HCT116 (cell line): ENCODE measurements at regions not wholly inside any gene's neighbourhood (a gene's known extent, or its start where the extent isn't known, plus 50 kb on each side); places are given as distances from the start of the nearest gene placed in this dataset.
A peak's percentile ranks its signal among the peaks of the same experiment; 100 is the strongest.

Experiments
- ATAC-seq: fragments of 200-7000 bp; cut with Tn5 transposase; 2 replicates; pipeline ENCODE4 v1.9.1; 2020; ENCODE audit warnings: mild to moderate bottlenecking, moderate library complexity
- BruUV-seq: library from RNA; stranded (reverse); fragments of 400-500 nt; replicated peaks from 2 replicates; lab custom pipeline; 2021; lab: Mats Ljungman, UMichigan
- CTCF ChIA-PET: fragments of 300-600 bp; sonication (Branson Sonifier 250); formaldehyde crosslinking; loops from one replicate; lab custom pipeline; 2021; ENCODE audit warnings: antibody characterized with exemption; lab: Charles Lee
- POLR2A ChIA-PET: fragments of 300-600, 350-600 bp; sonication (Branson Sonifier 250); formaldehyde crosslinking; loops from one replicate; lab custom pipeline; 2021; ENCODE audit warnings: antibody characterized with exemption; lab: Charles Lee
- RAD21 ChIA-PET, 2 experiments: fragments of 300-600 bp; sonication (Branson Sonifier 250); formaldehyde crosslinking; loops; one replicate each; lab custom pipeline; 2023; ENCODE audit warnings: low total read pairs in 2 of 2; ENCODE audit not compliant: uncharacterized antibody in 2 of 2, unreplicated experiment in 2 of 2, low non-redundant PET in 1 of 2; lab: Charles Lee
- DNase-seq: peaks from one replicate; pipeline ENCODE4 v3.0.0-alpha.2; 2010; ENCODE audit warnings: low read depth, low spot score
- H2AFZ ChIP-seq: fragments of 200-600 bp; shearing (Covaris generic), sonication (generic); 2 replicates; pipeline ENCODE4 v1.6.1; 2017; ENCODE audit warnings: low read depth, mixed run types, mixed read lengths, antibody characterized with exemption, low read length; ENCODE audit not compliant: poor library complexity, severe bottlenecking
- H3K27ac ChIP-seq: 2 replicates; pipeline ENCODE4 v1.5.1; 2012; ENCODE audit warnings: low read depth, low read length
- H3K27me3 ChIP-seq: fragments of 200-600 bp; sonication (generic); 2 replicates; pipeline ENCODE4 v1.6.1; 2016; ENCODE audit warnings: mixed run types, low read length, mixed read lengths; ENCODE audit not compliant: insufficient read depth
- H3K36me3 ChIP-seq, 2 experiments: fragments of 200-500 bp in 1 of 2; fragments of 200-600 bp in 1 of 2; sonication (Bioruptor generic) in 1 of 2; sonication (generic) in 1 of 2; 2 replicates each; pipeline versions ENCODE4 v1.5.1 to v1.6.1; 2014 to 2016; ENCODE audit warnings: low read length in 2 of 2, inconsistent platforms in 1 of 2, mixed read lengths in 1 of 2, mixed run types in 1 of 2; ENCODE audit not compliant: insufficient read depth in 2 of 2, control insufficient read depth in 1 of 2
- H3K4me1 ChIP-seq, 2 experiments: fragments of 200-600 bp in 1 of 2; sonication (generic) in 1 of 2; 2 replicates each; pipeline versions ENCODE4 v1.5.1 to v1.6.1; 2012 to 2017; ENCODE audit warnings: low read length in 2 of 2, inconsistent platforms in 1 of 2, mild to moderate bottlenecking in 1 of 2, mixed read lengths in 1 of 2, mixed run types in 1 of 2, moderate library complexity in 1 of 2; ENCODE audit not compliant: insufficient read depth in 2 of 2, control insufficient read depth in 1 of 2
- H3K4me2 ChIP-seq: fragments of 200-600 bp; sonication (generic); 2 replicates; pipeline ENCODE4 v1.6.1; 2017; ENCODE audit warnings: mixed run types, low read length, mixed read lengths
- H3K4me3 ChIP-seq, 2 experiments: fragments of 200-600 bp in 1 of 2; sonication (generic) in 1 of 2; replicated peaks in 1 of 2; 2 replicates each; pipeline ENCODE4 v1.5.1; 2011 to 2016; ENCODE audit warnings: low read length in 2 of 2, control low read depth in 1 of 2, low read depth in 1 of 2, mild to moderate bottlenecking in 1 of 2, mixed read lengths in 1 of 2, mixed run types in 1 of 2
- H3K79me2 ChIP-seq: fragments of 200-600 bp; sonication (generic); 2 replicates; pipeline ENCODE4 v1.6.1; 2017; ENCODE audit warnings: mild to moderate bottlenecking, mixed run types, low read length, moderate library complexity, mixed read lengths; ENCODE audit not compliant: insufficient read depth
- H3K9ac ChIP-seq: fragments of 200-600 bp; sonication (generic); 2 replicates; pipeline ENCODE4 v1.6.1; 2016; ENCODE audit warnings: low read length, mixed read lengths
- H3K9me2 ChIP-seq: fragments of 200-600 bp; sonication (generic), shearing (Covaris generic); 2 replicates; pipeline ENCODE4 v1.6.1; 2017; ENCODE audit warnings: mixed run types, mild to moderate bottlenecking, moderate library complexity; ENCODE audit not compliant: insufficient read depth
- H3K9me3 ChIP-seq, 2 experiments: fragments of 200-500 bp in 1 of 2; fragments of 200-600 bp in 1 of 2; sonication (Bioruptor generic) in 1 of 2; sonication (generic) in 1 of 2; 2 replicates each; pipeline ENCODE4 v1.6.1; 2014 to 2017; ENCODE audit warnings: low read length in 2 of 2, mixed read lengths in 2 of 2, inconsistent platforms in 1 of 2, low read depth in 1 of 2, mild to moderate bottlenecking in 1 of 2, mixed run types in 1 of 2, moderate library complexity in 1 of 2; ENCODE audit not compliant: control insufficient read depth in 1 of 2, insufficient read depth in 1 of 2
- H4K20me1 ChIP-seq: fragments of 200-600 bp; sonication (generic), shearing (Covaris generic); 2 replicates; pipeline ENCODE4 v1.6.1; 2017; ENCODE audit warnings: mixed run types, mild to moderate bottlenecking, moderate library complexity; ENCODE audit not compliant: insufficient read depth
- ATF3 ChIP-seq: IDR thresholded peaks from 2 replicates; pipeline ENCODE4 v1.6.1; 2012
- CEBPB ChIP-seq: IDR thresholded peaks from 2 replicates; pipeline ENCODE4 v1.6.1; 2012; ENCODE audit warnings: low read depth
- CTCF ChIP-seq, 3 experiments: fragments of 200-600 bp in 1 of 3; sonication (generic) in 1 of 3; IDR thresholded peaks in 2 of 3; conservative IDR thresholded peaks in 1 of 3; 2 replicates each; pipeline ENCODE4 v1.5.1; 2012 to 2017; ENCODE audit warnings: low read depth in 2 of 3, low read length in 2 of 3, antibody characterized with exemption in 1 of 3, borderline replicate concordance in 1 of 3, control low read depth in 1 of 3, mild to moderate bottlenecking in 1 of 3, mixed read lengths in 1 of 3, mixed run types in 1 of 3, moderate library complexity in 1 of 3; ENCODE audit not compliant: insufficient read depth in 1 of 3
- EGR1 ChIP-seq: IDR thresholded peaks from 2 replicates; pipeline ENCODE4 v1.6.1; 2012; ENCODE audit warnings: low read depth
- FOSL1 ChIP-seq: IDR thresholded peaks from 2 replicates; pipeline ENCODE4 v1.6.1; 2012; ENCODE audit warnings: low read depth
- JUND ChIP-seq: IDR thresholded peaks from 2 replicates; pipeline ENCODE4 v1.6.1; 2012
- MAX ChIP-seq: IDR thresholded peaks from 2 replicates; pipeline ENCODE4 v1.6.1; 2012
- POLR2A ChIP-seq: IDR thresholded peaks from 2 replicates; pipeline ENCODE4 v1.7.0; 2011; ENCODE audit warnings: borderline replicate concordance; ENCODE audit not compliant: insufficient read depth, insufficient read length; ENCODE audit errors: extremely low read depth
- SP1 ChIP-seq: IDR thresholded peaks from 2 replicates; pipeline ENCODE4 v1.6.1; 2012; ENCODE audit warnings: low read depth
- SRF ChIP-seq: IDR thresholded peaks from 2 replicates; pipeline ENCODE4 v1.6.1; 2012; ENCODE audit warnings: low read depth
- TCF7L2 ChIP-seq: IDR thresholded peaks from 2 replicates; pipeline ENCODE4 v1.7.0; 2011; ENCODE audit warnings: borderline replicate concordance, inconsistent platforms; ENCODE audit not compliant: insufficient read depth, insufficient read length; ENCODE audit errors: extremely low read depth
- YY1 ChIP-seq: IDR thresholded peaks from 2 replicates; pipeline ENCODE4 v1.6.1; 2011; ENCODE audit warnings: low read length, low read depth, moderate library complexity, mild to moderate bottlenecking; ENCODE audit not compliant: insufficient replicate concordance; ENCODE audit errors: extremely low read depth
- ZFX ChIP-seq: fragments of 450-650 bp; IDR thresholded peaks from 2 replicates; pipeline ENCODE4 v1.6.1; 2017
- intact Hi-C: fragments of 100-400 bp; cut with micrococcal nuclease; formaldehyde crosslinking; loops from 2 replicates; pipeline ENCODE4 v1.10.0; 2022

GRCh38 chr12:124636138-124636978, 68.9 kb upstream of the NCOR2 start:
- intact Hi-C loops = loop anchor here (5.0 kb wide), 1 partner anchor 69 kb away; the partner anchor contains the start of gene NCOR2
- Histone ChIP-seq H3K36me3 (no peaks in the 10 kb centered on the region), H3K4me3 (no peak overlapping the region), H3K27me3 (no peaks in the 10 kb centered on the region), H3K79me2 (no peaks in the 10 kb centered on the region), H3K9me3 (no peaks in the 10 kb centered on the region), H3K9ac (peak overlapping the region; percentile 42), H3K9me2 (no peaks in the 10 kb centered on the region), H3K4me2 (peak overlapping the region; percentile 61), H2AFZ (peak overlapping the region; percentile 84), H3K4me1 (peaks cover 51 to 93% of the 10 kb centered on the region in 2 experiments), H3K27ac (peak overlapping the region; percentile 38; the same call in 1 of the 2 replicates), H4K20me1 (no peaks in the 10 kb centered on the region)
- ChIA-PET CTCF (no interaction called here), RAD21 (no interaction called here), POLR2A (interaction anchor here (1.3 kb wide), 1 partner anchor 24 kb away, joined by 3 read pairs; no protein-coding TSS in a partner anchor)
- TF ChIP-seq ZFX (no peak), YY1 (no peak), TCF7L2 (peak; percentile 84), MAX (no peak), CEBPB (no peak), ATF3 (no peak), SRF (no peak), SP1 (peak; percentile 69), FOSL1 (peak; percentile 49), EGR1 (no peak), JUND (peak; percentile 52), CTCF (IDR thresholded peaks at IDR 0.05 in 2 of 3, conservative IDR thresholded peaks at IDR 0.05 in 1 of 3; ENCODE audit: borderline replicate concordance in 1 of 3, insufficient read depth in 1 of 3, low read depth in 2 of 3, low read length in 2 of 3) (no peak), POLR2A (no peak)
- BruUV-seq = TSS peak; percentile 94
- ATAC-seq = peak; percentile 15
- DNase-seq = peak; percentile 40
